Loucy (cell line): ENCODE measurements at regions not wholly inside any gene's neighbourhood (a gene's known extent, or its start where the extent isn't known, plus 50 kb on each side); places are given as distances from the start of the nearest gene placed in this dataset.

Source experiments
- H2AFZ ChIP-seq: fragments of 200-600 bp; sonication (generic); 2 replicates; pipeline ENCODE4 v1.6.0; 2016; ENCODE audit warnings: antibody characterized with exemption, mild to moderate bottlenecking, low read length, moderate library complexity
- H3F3A ChIP-seq: fragments of 200-600 bp; 2 replicates; pipeline ENCODE4 v1.6.0; 2016; ENCODE audit warnings: antibody characterized with exemption, low read depth, mild to moderate bottlenecking
- H3K27me3 ChIP-seq: fragments of 200-600 bp; sonication (generic); 2 replicates; pipeline ENCODE4 v1.6.1; 2014; ENCODE audit warnings: low read length, mild to moderate bottlenecking; ENCODE audit not compliant: insufficient read depth, poor library complexity, severe bottlenecking
- H3K36me3 ChIP-seq: fragments of 200-600 bp; sonication (generic); 2 replicates; pipeline ENCODE4 v1.6.1; 2016; ENCODE audit warnings: low read length; ENCODE audit not compliant: insufficient read depth
- H3K4me1 ChIP-seq: fragments of 200-600 bp; sonication (generic); 2 replicates; pipeline ENCODE4 v1.5.1; 2014; ENCODE audit warnings: low read length, mild to moderate bottlenecking; ENCODE audit not compliant: insufficient read depth, poor library complexity, severe bottlenecking
- H3K4me2 ChIP-seq: fragments of 200-600 bp; sonication (generic); 2 replicates; pipeline ENCODE4 v1.6.0; 2014; ENCODE audit warnings: antibody characterized with exemption, low read length, low read depth, mild to moderate bottlenecking; ENCODE audit not compliant: poor library complexity, severe bottlenecking
- H3K4me3 ChIP-seq: fragments of 200-600 bp; sonication (generic); 2 replicates; pipeline ENCODE4 v1.5.1; 2014; ENCODE audit warnings: low read length, mild to moderate bottlenecking, mixed read lengths; ENCODE audit not compliant: poor library complexity, severe bottlenecking
- H3K79me2 ChIP-seq: fragments of 200-600 bp; sonication (generic); 2 replicates; pipeline ENCODE4 v1.6.1; 2014; ENCODE audit warnings: low read length; ENCODE audit not compliant: insufficient read depth
- H3K9ac ChIP-seq: fragments of 200-600 bp; sonication (generic); 2 replicates; pipeline ENCODE4 v1.6.0; 2014; ENCODE audit warnings: mild to moderate bottlenecking, low read depth, low read length, moderate library complexity; ENCODE audit not compliant: poor library complexity, severe bottlenecking
- H3K9me2 ChIP-seq: fragments of 200-600 bp; sonication (generic); replicated peaks from 2 replicates; pipeline ENCODE4 v1.6.1; 2016; ENCODE audit warnings: low read depth, low read length, mixed read lengths
- H3K9me3 ChIP-seq: fragments of 200-600 bp; sonication (generic); 2 replicates; pipeline ENCODE4 v1.6.1; 2014; ENCODE audit warnings: mild to moderate bottlenecking, antibody characterized with exemption, low read length, low read depth; ENCODE audit not compliant: insufficient read depth
- H4K20me1 ChIP-seq: fragments of 200-600 bp; sonication (generic); 2 replicates; pipeline ENCODE4 v1.6.0; 2014; ENCODE audit warnings: antibody characterized with exemption, low read length, mild to moderate bottlenecking; ENCODE audit not compliant: insufficient read depth, poor library complexity, severe bottlenecking
- CTCF ChIP-seq: fragments of 200-600 bp; sonication (generic); conservative IDR thresholded peaks from 2 replicates; pipeline ENCODE4 v1.5.1; 2014; ENCODE audit warnings: mild to moderate bottlenecking, antibody characterized with exemption, low read length
- EZH2phosphoT487 ChIP-seq: fragments of 200-600 bp; IDR thresholded peaks from 2 replicates; pipeline ENCODE4 v1.6.1; 2018; ENCODE audit warnings: antibody characterized with exemption, mild to moderate bottlenecking, moderate library complexity, borderline replicate concordance

GRCh38 chr7:7017707-7018280 is 164.6 kb upstream of the C1GALT1 start:
- TF ChIP-seq CTCF (no peak), EZH2phosphoT487 (no peak)
- Histone ChIP-seq H3K9ac (no peak overlapping the region), H3K9me3 (no peaks in the 10 kb centered on the region), H3K9me2 (no peaks in the 10 kb centered on the region), H3K4me3 (no peak overlapping the region), H3K36me3 (no peaks in the 10 kb centered on the region), H2AFZ (no peak overlapping the region), H3K27me3 (no peaks in the 10 kb centered on the region), H4K20me1 (no peaks in the 10 kb centered on the region), H3K4me2 (no peak overlapping the region), H3K4me1 (no peaks in the 10 kb centered on the region), H3K79me2 (no peaks in the 10 kb centered on the region), H3F3A (no peaks in the 10 kb centered on the region)

- Histone ChIP-seq H3F3A (no peaks in the 10 kb centered on the region), H3K79me2 (no peaks in the 10 kb centered on the region), H3K27me3 (no peaks in the 10 kb centered on the region), H3K9me3 (no peaks in the 10 kb centered on the region), H3K36me3 (no peaks in the 10 kb centered on the region), H3K4me3 (no peak overlapping the region), H3K9ac (no peak overlapping the region), H3K9me2 (no peaks in the 10 kb centered on the region), H3K4me2 (no peak overlapping the region), H3K4me1 (no peaks in the 10 kb centered on the region), H4K20me1 (no peaks in the 10 kb centered on the region), H2AFZ (no peak overlapping the region)
- TF ChIP-seq EZH2phosphoT487 (no peak), CTCF (no peak)
These were observed 164.1 kb upstream of the C1GALT1 start for GRCh38 chr7:7018290-7018689.

DNA sequence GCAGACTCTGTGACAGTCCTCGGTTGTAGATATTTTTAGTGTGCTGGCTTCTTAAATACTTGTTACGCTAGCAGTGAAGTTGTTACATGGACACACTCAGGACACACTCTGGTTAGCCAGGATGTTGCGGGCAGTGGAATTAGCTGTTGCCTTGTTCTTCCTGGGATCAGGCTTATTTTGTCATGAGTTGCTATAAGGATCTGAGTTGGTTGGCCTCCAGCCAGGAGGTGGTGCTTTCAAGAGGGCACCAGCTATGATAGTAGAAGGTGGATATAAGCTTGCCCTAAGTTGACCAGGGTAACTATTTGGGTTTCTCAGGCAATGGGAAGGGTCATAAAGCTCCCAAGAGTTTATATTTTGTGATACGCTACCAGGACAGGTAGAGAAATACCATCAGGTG is 150.1 kb upstream of the C1GALT1 start:
- no peaks in the 10 kb centered on the region for H3K9me2 ChIP-seq
- no peaks in the 10 kb centered on the region for H3K79me2 ChIP-seq
- no peaks in the 10 kb centered on the region for H3F3A ChIP-seq
- no peak overlapping the region for H3K4me2 ChIP-seq
- no peak overlapping the region for H3K9ac ChIP-seq
- no peak overlapping the region for H2AFZ ChIP-seq
- H3K4me1 ChIP-seq = no peaks in the 10 kb centered on the region
- no peaks in the 10 kb centered on the region for H3K9me3 ChIP-seq
- TF ChIP-seq CTCF (no peak), EZH2phosphoT487 (no peak)
- no peaks in the 10 kb centered on the region for H4K20me1 ChIP-seq
- no peaks in the 10 kb centered on the region for H3K27me3 ChIP-seq
- no peaks in the 10 kb centered on the region for H3K36me3 ChIP-seq
- no peak overlapping the region for H3K4me3 ChIP-seq
